GM12878 (cell line): ENCODE measurements at regions not wholly inside any gene's neighbourhood (a gene's known extent, or its start where the extent isn't known, plus 50 kb on each side); places are given as distances from the start of the nearest gene placed in this dataset.

ENCODE experiments used
- ATAC-seq: fragments of 200-7000 bp; cut with Tn5 transposase; 3 replicates; pipeline ENCODE4 v1.9.1; 2020; ENCODE audit warnings: mild to moderate bottlenecking, moderate library complexity
- BruUV-seq: library from RNA; stranded (reverse); fragments of 400-500 nt; replicated peaks from 2 replicates; lab custom pipeline; 2021; lab: Mats Ljungman, UMichigan
- CTCF ChIA-PET: fragments of 300-600 bp; sonication (Branson Sonifier 250); formaldehyde crosslinking; extraction: SDS; loops from one replicate; lab custom pipeline; 2021; ENCODE audit warnings: inconsistent platforms; lab: Yijun Ruan, JAX
- POLR2A ChIA-PET: fragments of 350-600 bp; formaldehyde crosslinking; extraction: SDS; loops from one replicate; lab custom pipeline; 2021; ENCODE audit warnings: inconsistent platforms; lab: Charles Lee
- RAD21 ChIA-PET: fragments of 300-600 bp; sonication (Branson Sonifier 250); formaldehyde crosslinking; loops from one replicate; lab custom pipeline; 2023; ENCODE audit warnings: antibody characterized with exemption; ENCODE audit not compliant: unreplicated experiment; lab: Charles Lee
- SMC1A ChIA-PET: fragments of 300-600 bp; sonication (Branson Sonifier 250); formaldehyde crosslinking; loops from one replicate; lab custom pipeline; 2023; ENCODE audit not compliant: unreplicated experiment, uncharacterized antibody; lab: Charles Lee
- DNase-seq: peaks from one replicate; pipeline ENCODE4 v3.0.0-alpha.2; 2011; ENCODE audit warnings: low read depth, low spot score
- FAIRE-seq: peaks from 3 replicates; lab custom pipeline; 2011; peaks lifted over from hg19 to GRCh38; lab: Jason Lieb, UNC
- H2AFZ ChIP-seq: 2 replicates; pipeline ENCODE4 v1.6.0; 2011; ENCODE audit warnings: low read depth, low read length, control low read depth; ENCODE audit not compliant: control insufficient read depth
- H3K27ac ChIP-seq: 2 replicates; pipeline ENCODE4 v1.5.1; 2011; ENCODE audit warnings: control low read depth; ENCODE audit not compliant: control insufficient read depth, insufficient read depth
- H3K27me3 ChIP-seq, 2 experiments: replicated peaks in 1 of 2; 2 replicates each; pipeline versions ENCODE4 v1.6.0 to v1.6.1; 2011; ENCODE audit warnings: low read length in 1 of 2; ENCODE audit not compliant: control insufficient read depth in 2 of 2, insufficient read depth in 2 of 2
- H3K36me3 ChIP-seq, 2 experiments: 2 replicates each; pipeline ENCODE4 v1.5.1; 2011; ENCODE audit warnings: low read length in 1 of 2; ENCODE audit not compliant: control insufficient read depth in 2 of 2, insufficient read depth in 2 of 2
- H3K4me1 ChIP-seq: 2 replicates; pipeline ENCODE4 v1.6.1; 2011; ENCODE audit warnings: mild to moderate bottlenecking, low read length, moderate library complexity, mixed read lengths; ENCODE audit not compliant: control insufficient read depth, insufficient read depth
- H3K4me2 ChIP-seq: 2 replicates; pipeline ENCODE4 v1.6.0; 2011; ENCODE audit warnings: control low read depth; ENCODE audit not compliant: control insufficient read depth, insufficient read depth
- H3K4me3 ChIP-seq: fragments of 200-600 bp; sonication (generic); 2 replicates; pipeline ENCODE4 v1.5.1; 2016
- H3K79me2 ChIP-seq: 2 replicates; pipeline ENCODE4 v1.6.0; 2011; ENCODE audit warnings: low read length; ENCODE audit not compliant: control insufficient read depth, insufficient read depth
- H3K9ac ChIP-seq: 2 replicates; pipeline ENCODE4 v1.8.0; 2011; ENCODE audit warnings: low read length, control low read depth, mixed read lengths; ENCODE audit not compliant: control insufficient read depth, insufficient read depth
- H3K9me3 ChIP-seq: replicated peaks from 3 replicates; pipeline ENCODE4 v1.5.1; 2011; ENCODE audit warnings: mild to moderate bottlenecking, low read length; ENCODE audit not compliant: control insufficient read depth, insufficient read depth
- H4K20me1 ChIP-seq: 2 replicates; pipeline ENCODE4 v1.6.0; 2011; ENCODE audit not compliant: control insufficient read depth, insufficient read depth
- ASH2L ChIP-seq: fragments of 300-600, 200-600 bp; sonication (generic); IDR thresholded peaks from 2 replicates; pipeline ENCODE4 v1.6.1; 2017; ENCODE audit warnings: low read depth, mild to moderate bottlenecking, borderline replicate concordance
- BMI1 ChIP-seq: fragments of 450-650 bp; IDR thresholded peaks from 2 replicates; pipeline ENCODE4 v1.6.1; 2016; ENCODE audit warnings: mild to moderate bottlenecking, moderate library complexity, borderline replicate concordance
- BRCA1 ChIP-seq: IDR thresholded peaks from 2 replicates; pipeline ENCODE4 v1.6.1; 2011; ENCODE audit warnings: low read depth, low read length, improper control_type of control experiment
- CHD1 ChIP-seq: IDR thresholded peaks from 2 replicates; pipeline ENCODE4 v1.6.1; 2012; ENCODE audit warnings: low read depth, low read length, improper control_type of control experiment
- HDAC6 ChIP-seq: fragments of 200-600 bp; sonication (generic); IDR thresholded peaks from one replicate; pipeline ENCODE4 v1.8.0; 2017; ENCODE audit warnings: antibody characterized with exemption; ENCODE audit not compliant: unreplicated experiment
- MEF2A ChIP-seq: IDR thresholded peaks from 2 replicates; pipeline ENCODE4 v1.6.1; 2011; ENCODE audit warnings: low read depth, mild to moderate bottlenecking, low read length, moderate library complexity; ENCODE audit not compliant: insufficient read depth
- MEF2B ChIP-seq: fragments of 450-650 bp; IDR thresholded peaks from 2 replicates; pipeline ENCODE4 v1.6.1; 2018; ENCODE audit warnings: mild to moderate bottlenecking, moderate library complexity; ENCODE audit not compliant: partially characterized antibody, poor library complexity, severe bottlenecking
- MTA3 ChIP-seq: IDR thresholded peaks from 2 replicates; pipeline ENCODE4 v1.6.1; 2012; ENCODE audit warnings: low read length, inconsistent platforms, borderline replicate concordance
- MYC ChIP-seq: IDR thresholded peaks from 2 replicates; pipeline ENCODE4 v1.6.1; 2011; ENCODE audit warnings: mild to moderate bottlenecking, low read length, moderate library complexity, inconsistent platforms; ENCODE audit not compliant: insufficient read depth, insufficient replicate concordance, insufficient read length, severe bottlenecking
- NFXL1 ChIP-seq: fragments of 450-650 bp; IDR thresholded peaks from 2 replicates; pipeline ENCODE4 v1.6.1; 2017; ENCODE audit warnings: antibody characterized with exemption, mild to moderate bottlenecking, borderline replicate concordance
- NRF1 ChIP-seq: conservative IDR thresholded peaks from 2 replicates; pipeline ENCODE4 v1.6.1; 2011; ENCODE audit warnings: mild to moderate bottlenecking, low read depth, low read length, improper control_type of control experiment
- SREBF1 ChIP-seq: IDR thresholded peaks from 2 replicates; pipeline ENCODE4 v1.6.1; 2012; ENCODE audit warnings: mild to moderate bottlenecking, low read length
- SRF ChIP-seq, 2 experiments: IDR thresholded peaks; 2 replicates each; pipeline ENCODE4 v1.6.1; 2011; ENCODE audit warnings: low read depth in 2 of 2, low read length in 2 of 2, mild to moderate bottlenecking in 1 of 2, moderate library complexity in 1 of 2
- TCF7 ChIP-seq: IDR thresholded peaks from 2 replicates; pipeline ENCODE4 v1.6.1; 2014; ENCODE audit warnings: antibody characterized with exemption, borderline replicate concordance
- ZNF217 ChIP-seq: fragments of 450-650 bp; IDR thresholded peaks from 2 replicates; pipeline ENCODE4 v1.6.1; 2017; ENCODE audit warnings: antibody characterized with exemption, mild to moderate bottlenecking
- WGBS: methylation state at CpG from one replicate; pipeline ENCODE4 v1.1.6; 2016; ENCODE audit warnings: low lambda C conversion rate; ENCODE audit not compliant: insufficient replicate concordance, insufficient coverage; ENCODE audit errors: missing lambda C conversion rate; 5-methylcytosine and 5-hydroxymethylcytosine counted together
- in situ Hi-C: fragments of 300-500 bp; cut with MboI; formaldehyde crosslinking; loops from 9 replicates; pipeline ENCODE4 v1.14.3; 2018; ENCODE audit warnings: mixed read lengths
- intact Hi-C: fragments of 100-400 bp; cut with micrococcal nuclease; formaldehyde crosslinking; loops from one replicate; pipeline ENCODE4 v1.14.2; 2022; ENCODE audit not compliant: unreplicated experiment
- TF ChIP-seq, protein P1 (sequence below): fragments of 450-650 bp; IDR thresholded peaks from 2 replicates; pipeline ENCODE4 v1.6.1; 2017; ENCODE audit warnings: antibody characterized with exemption, mild to moderate bottlenecking, moderate library complexity
- TF ChIP-seq, protein P2 (sequence below): fragments of 450-650 bp; formaldehyde crosslinking; IDR thresholded peaks from 2 replicates; pipeline ENCODE4 v1.5.0; 2022; ENCODE audit warnings: mild to moderate bottlenecking, missing genetic modification characterization

DNA sequence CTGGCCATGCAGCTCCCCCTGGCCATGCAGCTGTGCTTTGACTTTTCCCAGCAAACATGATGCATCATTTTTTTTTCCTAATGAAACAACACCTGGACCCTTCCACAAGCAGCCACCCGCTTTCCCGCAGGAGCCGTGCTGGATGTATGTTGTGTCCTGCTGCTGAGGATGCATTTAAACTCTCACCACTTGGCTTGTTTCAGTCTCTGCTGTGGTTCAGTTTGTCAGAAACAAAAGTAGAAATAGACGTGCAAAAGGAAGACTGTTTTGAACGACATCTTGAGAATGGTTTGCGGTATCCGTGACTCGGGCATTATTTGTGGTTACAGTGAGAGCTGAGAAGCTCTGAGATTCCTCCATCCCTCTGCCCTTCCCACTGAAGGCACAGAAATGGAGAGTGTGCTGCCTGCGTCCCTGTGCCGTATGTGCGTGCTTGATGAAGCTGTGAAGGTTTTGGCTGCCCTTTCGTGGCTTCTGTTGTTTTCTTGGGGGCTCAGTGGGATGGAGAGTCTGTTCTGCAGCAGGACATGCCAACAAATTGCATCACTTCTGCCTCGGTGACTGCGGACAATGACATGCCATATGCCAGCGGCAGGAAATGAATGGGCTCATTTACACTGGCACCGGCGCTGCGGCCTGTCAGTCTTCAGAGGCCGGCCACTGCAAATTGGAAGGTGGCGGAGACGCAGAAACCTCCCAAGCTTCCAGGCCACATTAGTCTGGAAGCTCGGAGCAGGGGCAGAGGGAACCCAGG lies 417.7 kb upstream of the SALL3 start (continued):
- TF ChIP-seq, protein P1, sequence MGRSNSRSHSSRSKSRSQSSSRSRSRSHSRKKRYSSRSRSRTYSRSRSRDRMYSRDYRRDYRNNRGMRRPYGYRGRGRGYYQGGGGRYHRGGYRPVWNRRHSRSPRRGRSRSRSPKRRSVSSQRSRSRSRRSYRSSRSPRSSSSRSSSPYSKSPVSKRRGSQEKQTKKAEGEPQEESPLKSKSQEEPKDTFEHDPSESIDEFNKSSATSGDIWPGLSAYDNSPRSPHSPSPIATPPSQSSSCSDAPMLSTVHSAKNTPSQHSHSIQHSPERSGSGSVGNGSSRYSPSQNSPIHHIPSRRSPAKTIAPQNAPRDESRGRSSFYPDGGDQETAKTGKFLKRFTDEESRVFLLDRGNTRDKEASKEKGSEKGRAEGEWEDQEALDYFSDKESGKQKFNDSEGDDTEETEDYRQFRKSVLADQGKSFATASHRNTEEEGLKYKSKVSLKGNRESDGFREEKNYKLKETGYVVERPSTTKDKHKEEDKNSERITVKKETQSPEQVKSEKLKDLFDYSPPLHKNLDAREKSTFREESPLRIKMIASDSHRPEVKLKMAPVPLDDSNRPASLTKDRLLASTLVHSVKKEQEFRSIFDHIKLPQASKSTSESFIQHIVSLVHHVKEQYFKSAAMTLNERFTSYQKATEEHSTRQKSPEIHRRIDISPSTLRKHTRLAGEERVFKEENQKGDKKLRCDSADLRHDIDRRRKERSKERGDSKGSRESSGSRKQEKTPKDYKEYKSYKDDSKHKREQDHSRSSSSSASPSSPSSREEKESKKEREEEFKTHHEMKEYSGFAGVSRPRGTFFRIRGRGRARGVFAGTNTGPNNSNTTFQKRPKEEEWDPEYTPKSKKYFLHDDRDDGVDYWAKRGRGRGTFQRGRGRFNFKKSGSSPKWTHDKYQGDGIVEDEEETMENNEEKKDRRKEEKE, result no peak
- TF ChIP-seq MEF2A, result no peak

- H3K4me3 ChIP-seq, result no peak overlapping the region
- DNase-seq, result no peak
- H3K27me3 ChIP-seq, result no peaks in the 10 kb centered on the region
- no peak for ATAC-seq
- no peak for FAIRE-seq
- no TSS peak for BruUV-seq
- no peak overlapping the region for H3K4me2 ChIP-seq
- intact Hi-C loops (no loop called here), in situ Hi-C loops (no loop called here)
- H3K79me2 ChIP-seq, result no peaks in the 10 kb centered on the region
- H2AFZ ChIP-seq, result no peak overlapping the region
- ChIA-PET SMC1A (no interaction called here), CTCF (no interaction called here), RAD21 (no interaction called here), POLR2A (no interaction called here)
- H3K9ac ChIP-seq, result no peak overlapping the region
- no peak overlapping the region for H3K27ac ChIP-seq
- H3K9me3 ChIP-seq, result no peaks in the 10 kb centered on the region; the same call in 2 of the 3 replicates
- 68% methylated on average over 35 of the region's 35 CpGs for WGBS
- no peaks in the 10 kb centered on the region for H3K36me3 ChIP-seq
- no peaks in the 10 kb centered on the region for H3K4me1 ChIP-seq
- H4K20me1 ChIP-seq, result no peaks in the 10 kb centered on the region
- TF ChIP-seq NFXL1, result no peak
- no peak for TF ChIP-seq SREBF1
- TF ChIP-seq HDAC6, result no peak
- TF ChIP-seq NRF1, result no peak
- no peak for TF ChIP-seq CHD1
- TF ChIP-seq ASH2L, result no peak
- TF ChIP-seq SRF (IDR thresholded peaks at IDR 0.05; ENCODE audit: low read depth in 2 of 2, low read length in 2 of 2), result no peak
- no peak for TF ChIP-seq BMI1
- no peak for TF ChIP-seq BRCA1
- TF ChIP-seq ZNF217, result no peak
- TF ChIP-seq, protein P2, sequence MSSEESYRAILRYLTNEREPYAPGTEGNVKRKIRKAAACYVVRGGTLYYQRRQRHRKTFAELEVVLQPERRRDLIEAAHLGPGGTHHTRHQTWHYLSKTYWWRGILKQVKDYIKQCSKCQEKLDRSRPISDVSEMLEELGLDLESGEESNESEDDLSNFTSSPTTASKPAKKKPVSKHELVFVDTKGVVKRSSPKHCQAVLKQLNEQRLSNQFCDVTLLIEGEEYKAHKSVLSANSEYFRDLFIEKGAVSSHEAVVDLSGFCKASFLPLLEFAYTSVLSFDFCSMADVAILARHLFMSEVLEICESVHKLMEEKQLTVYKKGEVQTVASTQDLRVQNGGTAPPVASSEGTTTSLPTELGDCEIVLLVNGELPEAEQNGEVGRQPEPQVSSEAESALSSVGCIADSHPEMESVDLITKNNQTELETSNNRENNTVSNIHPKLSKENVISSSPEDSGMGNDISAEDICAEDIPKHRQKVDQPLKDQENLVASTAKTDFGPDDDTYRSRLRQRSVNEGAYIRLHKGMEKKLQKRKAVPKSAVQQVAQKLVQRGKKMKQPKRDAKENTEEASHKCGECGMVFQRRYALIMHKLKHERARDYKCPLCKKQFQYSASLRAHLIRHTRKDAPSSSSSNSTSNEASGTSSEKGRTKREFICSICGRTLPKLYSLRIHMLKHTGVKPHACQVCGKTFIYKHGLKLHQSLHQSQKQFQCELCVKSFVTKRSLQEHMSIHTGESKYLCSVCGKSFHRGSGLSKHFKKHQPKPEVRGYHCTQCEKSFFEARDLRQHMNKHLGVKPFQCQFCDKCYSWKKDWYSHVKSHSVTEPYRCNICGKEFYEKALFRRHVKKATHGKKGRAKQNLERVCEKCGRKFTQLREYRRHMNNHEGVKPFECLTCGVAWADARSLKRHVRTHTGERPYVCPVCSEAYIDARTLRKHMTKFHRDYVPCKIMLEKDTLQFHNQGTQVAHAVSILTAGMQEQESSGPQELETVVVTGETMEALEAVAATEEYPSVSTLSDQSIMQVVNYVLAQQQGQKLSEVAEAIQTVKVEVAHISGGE (CRISPR knock-in tag), result no peak
- TF ChIP-seq MYC, result no peak
- TF ChIP-seq TCF7, result no peak
- TF ChIP-seq MTA3, result no peak
- TF ChIP-seq MEF2B, result no peak
- TF ChIP-seq, all 136 proteins: peak for 0
Observed at GRCh38 chr18:78562531-78562961, 417.1 kb upstream of the SALL3 start.
